ENCODE measurements at regions not wholly inside any gene's neighbourhood (a gene's known extent, or its start where the extent isn't known, plus 50 kb on each side); places are given as distances from the start of the nearest gene placed in this dataset.
"Not testable (repeated sequence)": the region's sequence is repeated elsewhere in the genome, so short reads cannot be mapped to it uniquely, and the experiment has no call there.

DNA sequence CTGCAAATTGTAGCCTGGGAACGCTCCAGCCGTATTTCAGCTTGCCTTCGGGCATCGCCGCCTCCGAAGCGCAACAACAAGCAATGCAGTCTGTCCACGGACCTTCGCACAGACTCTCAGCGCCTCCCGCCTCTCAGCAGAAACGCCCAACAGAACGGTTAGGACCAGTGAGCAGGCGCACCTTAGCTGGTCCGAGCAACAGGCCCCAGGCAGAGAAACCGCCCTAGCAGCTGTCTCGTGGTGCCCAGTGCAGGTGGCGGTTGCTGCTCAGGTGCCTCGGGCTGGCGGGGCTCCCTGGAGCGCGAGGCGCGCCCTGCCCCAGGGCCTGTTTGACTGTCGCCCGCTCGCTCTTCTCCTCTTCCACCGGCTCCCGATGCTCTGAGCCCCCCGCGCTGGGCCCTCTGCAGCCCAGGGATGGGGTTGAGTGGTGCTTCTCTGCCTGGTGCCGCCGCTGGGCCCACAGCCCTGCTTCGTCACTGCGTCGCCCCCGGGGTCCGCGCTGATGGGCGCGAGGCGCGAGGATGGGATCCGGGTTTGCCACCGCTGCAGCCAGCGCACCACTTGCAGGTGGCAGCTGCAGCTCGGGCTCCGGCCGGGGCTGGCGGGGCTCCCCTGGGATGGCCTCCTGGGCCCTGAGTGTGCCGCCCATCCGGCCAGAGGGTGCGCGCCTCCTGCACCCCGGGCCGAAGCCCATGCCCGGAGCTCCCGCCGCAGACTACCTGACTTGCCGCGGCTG is 268.4 kb upstream of the FRG2C start:
- peaks cover 0 to 19% (median 7%) of the 10 kb centered on the region in 7 donors for H3K27me3 ChIP-seq
- H3K4me1 ChIP-seq, result peaks cover 0 to 20% (median 5%) of the 10 kb centered on the region in 9 donors
- TF ChIP-seq, protein P1, sequence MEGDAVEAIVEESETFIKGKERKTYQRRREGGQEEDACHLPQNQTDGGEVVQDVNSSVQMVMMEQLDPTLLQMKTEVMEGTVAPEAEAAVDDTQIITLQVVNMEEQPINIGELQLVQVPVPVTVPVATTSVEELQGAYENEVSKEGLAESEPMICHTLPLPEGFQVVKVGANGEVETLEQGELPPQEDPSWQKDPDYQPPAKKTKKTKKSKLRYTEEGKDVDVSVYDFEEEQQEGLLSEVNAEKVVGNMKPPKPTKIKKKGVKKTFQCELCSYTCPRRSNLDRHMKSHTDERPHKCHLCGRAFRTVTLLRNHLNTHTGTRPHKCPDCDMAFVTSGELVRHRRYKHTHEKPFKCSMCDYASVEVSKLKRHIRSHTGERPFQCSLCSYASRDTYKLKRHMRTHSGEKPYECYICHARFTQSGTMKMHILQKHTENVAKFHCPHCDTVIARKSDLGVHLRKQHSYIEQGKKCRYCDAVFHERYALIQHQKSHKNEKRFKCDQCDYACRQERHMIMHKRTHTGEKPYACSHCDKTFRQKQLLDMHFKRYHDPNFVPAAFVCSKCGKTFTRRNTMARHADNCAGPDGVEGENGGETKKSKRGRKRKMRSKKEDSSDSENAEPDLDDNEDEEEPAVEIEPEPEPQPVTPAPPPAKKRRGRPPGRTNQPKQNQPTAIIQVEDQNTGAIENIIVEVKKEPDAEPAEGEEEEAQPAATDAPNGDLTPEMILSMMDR (IDR thresholded peaks at IDR 0.05), result no peak
- intact Hi-C loops (cut with DNase I), result no loop called here
- 60 to 68% methylated on average over 59 to 61 of the region's 61 CpGs for WGBS, 2 donors
- no peak overlapping the region for H3K27ac ChIP-seq
- peak overlapping the region in 5 of 10 donors; percentile 17 to 41 (median 35) for H3K4me3 ChIP-seq
- H3K9me3 ChIP-seq, result no peaks in the 10 kb centered on the region
- DNase-seq, result no peak
- ATAC-seq, result no peak
- H3K36me3 ChIP-seq, result no peaks in the 10 kb centered on the region

DNA sequence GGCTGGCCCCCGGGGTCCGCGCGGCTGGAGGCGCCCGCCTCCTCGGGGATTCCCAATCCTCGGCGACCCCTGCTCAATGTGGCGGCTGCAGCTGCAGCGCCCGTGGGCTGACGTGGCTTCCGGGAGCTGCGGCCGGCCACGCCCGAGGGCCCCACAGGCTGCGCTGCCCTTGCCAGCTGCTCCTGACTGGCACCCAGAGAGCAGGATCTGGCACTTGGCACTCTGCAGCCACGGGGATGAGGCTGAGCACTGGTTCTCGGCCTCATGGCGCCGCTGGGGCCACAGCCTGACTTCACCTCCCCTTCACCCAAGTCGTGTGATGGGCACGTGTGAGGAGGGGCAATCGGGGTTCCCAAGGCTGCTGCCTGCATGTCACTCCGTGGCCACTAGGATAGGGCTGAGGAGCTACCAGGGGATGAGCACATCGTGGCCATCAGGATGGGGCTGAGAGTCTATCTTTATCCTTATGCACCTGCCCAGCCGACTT is 267.8 kb upstream of the FRG2C start:
- TF ChIP-seq, protein P1 (IDR thresholded peaks at IDR 0.05), result no peak
- WGBS, 2 donors, result 66 to 74% methylated on average over 29 of the region's 29 CpGs
- peaks cover 0 to 19% (median 7%) of the 10 kb centered on the region in 7 donors for H3K27me3 ChIP-seq
- H3K36me3 ChIP-seq, result no peaks in the 10 kb centered on the region
- ATAC-seq, result no peak
- intact Hi-C loops (cut with DNase I), result no loop called here
- H3K4me3 ChIP-seq, result peak overlapping the region in 5 of 10 donors; percentile 17 to 41 (median 35)
- H3K4me1 ChIP-seq, result peaks cover 0 to 20% (median 5%) of the 10 kb centered on the region in 9 donors
- no peaks in the 10 kb centered on the region for H3K9me3 ChIP-seq
- H3K27ac ChIP-seq, result no peak overlapping the region
- DNase-seq, result no peak

DNA sequence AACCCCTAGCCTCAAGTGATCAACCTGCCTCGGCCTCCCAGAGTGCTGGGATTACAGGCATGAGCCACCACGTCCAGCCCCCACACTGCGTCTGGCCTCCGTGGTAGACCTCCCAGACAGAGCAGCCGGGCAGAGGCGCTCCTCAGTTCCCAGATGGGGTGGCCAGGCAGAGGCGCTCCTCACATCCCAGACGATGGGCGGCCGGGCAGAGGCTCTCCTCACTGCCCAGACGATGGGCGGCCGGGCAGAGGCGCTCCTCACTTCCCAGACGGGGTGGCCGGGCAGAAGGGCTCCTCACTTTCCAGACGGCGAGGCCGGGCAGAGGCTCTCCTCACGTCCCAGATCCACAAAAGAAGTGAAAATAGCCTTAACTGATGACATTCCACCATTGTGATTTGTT is 266.6 kb upstream of the FRG2C start:
- peaks cover 0 to 20% (median 5%) of the 10 kb centered on the region in 9 donors for H3K4me1 ChIP-seq
- ATAC-seq; H3K4me3 ChIP-seq; DNase-seq; H3K36me3 ChIP-seq; intact Hi-C loops (cut with DNase I); H3K9me3 ChIP-seq; H3K27ac ChIP-seq: not testable (repeated sequence)
- peaks cover 0 to 19% (median 7%) of the 10 kb centered on the region in 7 donors for H3K27me3 ChIP-seq
- 94 to 97% methylated on average over 20 of the region's 20 CpGs for WGBS, 2 donors

DNA sequence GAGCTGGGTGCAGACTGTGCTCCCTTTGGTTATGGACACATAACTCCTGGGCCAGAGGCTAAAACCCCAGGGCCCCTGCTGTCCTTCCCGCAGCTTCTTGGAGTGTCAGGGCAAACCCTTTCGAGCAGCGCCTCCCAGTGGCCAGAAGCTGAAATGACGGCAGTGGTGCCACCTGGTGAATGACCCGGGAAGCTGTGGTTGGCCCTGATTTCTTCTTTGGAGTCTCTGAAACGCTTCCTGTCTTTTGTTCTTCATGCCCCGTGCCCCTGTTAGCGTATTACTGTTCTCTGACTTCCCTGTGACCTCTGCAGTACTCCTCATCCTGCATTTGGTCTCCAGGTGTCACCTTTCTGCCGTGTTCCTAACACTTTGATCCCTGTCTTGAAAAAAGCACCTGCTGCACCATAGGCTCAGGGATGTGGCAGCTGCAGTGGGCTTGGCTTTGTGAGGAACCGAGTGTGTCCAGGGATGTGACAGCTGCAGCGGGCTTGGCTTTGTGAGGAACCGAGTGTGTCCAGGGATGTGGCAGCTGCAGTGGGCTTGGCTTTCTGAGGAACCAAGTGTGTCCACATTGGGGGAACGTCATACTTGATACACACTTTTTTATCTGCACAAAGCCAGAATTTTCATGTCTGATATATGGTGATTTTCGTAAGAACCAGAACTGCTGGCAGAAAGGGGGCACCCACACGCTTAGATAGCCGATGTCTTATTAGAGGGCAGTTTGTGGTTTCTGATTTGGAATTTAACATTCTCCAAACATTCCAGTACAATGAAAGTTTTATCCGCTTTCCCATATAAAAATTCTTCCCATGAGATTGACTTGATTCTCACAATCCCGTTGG is 241.8 kb upstream of the FRG2C start:
- not testable (repeated sequence) for H3K9me3 ChIP-seq, H3K4me1 ChIP-seq, H3K27ac ChIP-seq, H3K27me3 ChIP-seq, ATAC-seq, H3K4me3 ChIP-seq
- 50 to 52% methylated on average over 18 of the region's 18 CpGs for WGBS, 2 donors
- TF ChIP-seq, protein P1 (IDR thresholded peaks at IDR 0.05), result peak; percentile 49 to 81 (median 63)
- intact Hi-C loops (cut with DNase I), result loop anchor here in 8 of 10 donors (1.0 to 10.0 kb wide), 6 partner anchors 125 to 228 kb away; no protein-coding TSS in a partner anchor
- H3K36me3 ChIP-seq, result peaks cover 0 to 43% (median 0%) of the 10 kb centered on the region in 9 donors
- peak in 1 of 2 donors; percentile 44 for DNase-seq

DNA sequence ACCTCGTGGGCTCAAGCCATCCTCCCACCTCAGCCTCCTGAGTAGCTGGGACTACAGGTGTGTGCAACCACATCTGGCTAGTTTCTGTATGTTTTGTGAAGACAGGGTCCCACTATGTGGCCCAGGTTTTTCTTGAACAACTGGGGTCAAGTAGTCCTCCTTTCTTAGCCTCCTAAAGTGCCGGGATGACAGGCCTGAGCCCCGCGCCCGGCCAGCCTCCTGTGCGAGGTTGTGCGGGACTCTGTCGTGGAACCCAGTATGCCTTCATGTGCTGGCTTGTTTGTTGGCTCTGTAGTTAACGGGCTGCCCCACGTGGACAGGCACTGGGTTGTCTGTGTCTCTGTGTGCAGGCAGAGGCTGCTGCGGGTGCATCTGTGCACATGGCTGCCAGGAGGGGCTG is 238.7 kb upstream of the FRG2C start:
- ATAC-seq, DNase-seq, H3K4me3 ChIP-seq, H3K27me3 ChIP-seq, H3K4me1 ChIP-seq, H3K9me3 ChIP-seq, H3K27ac ChIP-seq: not testable (repeated sequence)
- WGBS, 2 donors, result 91 to 95% methylated on average over 11 of the region's 11 CpGs
- intact Hi-C loops (cut with DNase I), result loop anchor here in 3 of 10 donors (5.0 to 10.0 kb wide), 3 partner anchors 131 to 231 kb away; no protein-coding TSS in a partner anchor
- peaks cover 0 to 65% (median 0%) of the 10 kb centered on the region in 9 donors for H3K36me3 ChIP-seq

DNA sequence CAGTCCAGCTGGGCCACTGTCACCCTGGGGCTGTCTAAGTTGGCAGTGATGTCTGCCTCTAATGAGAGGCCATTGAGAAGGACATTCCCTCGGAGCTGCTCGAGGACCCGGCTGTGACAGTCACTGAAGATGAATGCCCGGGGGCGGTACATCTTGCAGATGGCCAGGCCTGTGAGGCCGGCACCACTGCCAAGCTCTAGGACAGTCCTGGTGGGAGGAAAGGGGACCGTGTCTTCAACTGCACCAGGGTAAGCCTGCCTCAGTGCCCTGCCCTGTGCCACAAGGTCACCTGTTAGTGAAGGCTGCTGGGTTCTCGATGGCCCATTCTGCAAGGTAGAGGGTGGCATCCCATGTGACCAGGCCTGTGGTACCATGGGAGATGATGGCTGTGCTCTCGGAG is 236.6 kb upstream of the FRG2C start:
- not testable (repeated sequence) for H3K27me3 ChIP-seq, H3K9me3 ChIP-seq, H3K27ac ChIP-seq, DNase-seq, H3K4me3 ChIP-seq, ATAC-seq
- peaks cover 0 to 13% (median 9%) of the 10 kb centered on the region in 9 donors for H3K4me1 ChIP-seq
- WGBS, 2 donors, result 90 to 93% methylated on average over 9 of the region's 9 CpGs
- intact Hi-C loops (cut with DNase I), result loop anchor here in 3 of 10 donors (5.0 to 10.0 kb wide), 3 partner anchors 133 to 233 kb away; no protein-coding TSS in a partner anchor
- H3K36me3 ChIP-seq, result peaks cover 0 to 78% (median 0%) of the 10 kb centered on the region in 9 donors

DNA sequence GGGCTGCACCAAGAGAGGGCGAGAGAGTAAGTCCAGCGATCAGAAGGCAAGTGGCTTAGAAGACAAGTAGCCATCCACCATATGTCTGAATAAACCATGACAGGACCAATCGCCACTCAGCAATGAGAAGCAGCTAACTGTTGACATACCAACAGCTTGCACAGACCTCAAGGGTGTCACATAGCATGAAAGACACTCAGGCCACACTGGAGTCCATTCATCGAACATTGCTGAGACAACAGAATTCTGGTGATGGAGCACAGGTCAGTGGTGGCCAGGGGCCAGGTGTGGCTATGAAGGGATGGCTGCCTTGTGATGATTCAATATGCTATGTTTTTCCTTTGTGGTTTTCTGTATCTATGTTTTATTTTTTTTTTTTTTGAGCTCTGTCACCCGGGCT is 236.2 kb upstream of the FRG2C start:
- not testable (repeated sequence) for H3K9me3 ChIP-seq, H3K27me3 ChIP-seq, ATAC-seq, H3K27ac ChIP-seq, H3K4me3 ChIP-seq, DNase-seq
- intact Hi-C loops (cut with DNase I), result loop anchor here in 3 of 10 donors (5.0 to 10.0 kb wide), 3 partner anchors 133 to 233 kb away; no protein-coding TSS in a partner anchor
- Histone ChIP-seq H3K4me1 (peaks cover 0 to 17% (median 13%) of the 10 kb centered on the region in 9 donors), H3K36me3 (peaks cover 0 to 74% (median 0%) of the 10 kb centered on the region in 9 donors)
- WGBS, 2 donors, result 88 to 94% methylated on average over 5 of the region's 5 CpGs

Measured in heart right ventricle (tissue), 16 donors.